SK-N-MC (cell line): ENCODE measurements at regions not wholly inside any gene's neighbourhood (a gene's known extent, or its start where the extent isn't known, plus 50 kb on each side); places are given as distances from the start of the nearest gene placed in this dataset.

ENCODE experiments used
- EZH2 ChIP-seq: fragments of 200-600 bp; sonication (generic); IDR thresholded peaks from one replicate; pipeline ENCODE4 v1.6.1; 2017; ENCODE audit warnings: antibody characterized with exemption
- FOXP2 ChIP-seq: optimal IDR thresholded peaks from 2 replicates; pipeline ENCODE3; 2011; ENCODE audit warnings: mild to moderate bottlenecking, moderate library complexity; ENCODE audit not compliant: insufficient read depth; ENCODE audit errors: extremely low read length, control extremely low read depth
- POLR2AphosphoS5 ChIP-seq: IDR thresholded peaks from 2 replicates; pipeline ENCODE4 v1.6.1; 2012; ENCODE audit warnings: mild to moderate bottlenecking, low read depth, low read length, borderline replicate concordance

DNA sequence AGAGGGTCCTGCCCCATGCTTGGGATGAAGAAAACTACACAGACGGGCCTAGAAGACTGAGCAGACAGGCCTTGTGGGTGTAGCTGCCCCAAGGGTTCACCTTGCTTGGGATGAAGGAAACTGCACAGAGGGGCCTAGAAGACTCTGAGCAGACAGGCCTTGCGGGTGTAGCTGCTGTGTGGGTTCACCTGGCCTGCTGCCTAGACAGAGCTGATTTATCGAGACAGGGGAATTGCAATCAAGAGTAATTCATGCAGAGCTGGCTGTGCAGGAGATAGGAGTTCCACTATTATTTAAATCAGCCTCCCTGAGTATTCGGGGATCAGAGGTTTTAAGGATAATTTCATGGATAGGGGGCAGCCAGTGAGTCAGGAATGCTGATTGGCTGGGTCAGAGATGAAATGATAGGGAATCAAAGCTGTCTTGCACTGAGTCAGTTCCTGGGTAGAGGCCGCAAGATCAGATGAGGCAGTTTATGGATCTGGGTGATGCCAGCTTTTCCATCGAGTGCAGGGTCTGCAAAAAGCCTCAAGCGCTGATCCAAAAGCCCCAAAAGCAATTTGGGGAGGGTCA lies 341.4 kb downstream of the GALR1 start:
- TF ChIP-seq EZH2 (no peak), POLR2AphosphoS5 (no peak), FOXP2 (no peak)
